ELR (cell line): ENCODE measurements at regions not wholly inside any gene's neighbourhood (a gene's known extent, or its start where the extent isn't known, plus 50 kb on each side); places are given as distances from the start of the nearest gene placed in this dataset.

Experiments
- DNase-seq: peaks from one replicate; pipeline ENCODE4 v3.0.0-alpha.2; 2015; ENCODE audit warnings: low read depth

DNA sequence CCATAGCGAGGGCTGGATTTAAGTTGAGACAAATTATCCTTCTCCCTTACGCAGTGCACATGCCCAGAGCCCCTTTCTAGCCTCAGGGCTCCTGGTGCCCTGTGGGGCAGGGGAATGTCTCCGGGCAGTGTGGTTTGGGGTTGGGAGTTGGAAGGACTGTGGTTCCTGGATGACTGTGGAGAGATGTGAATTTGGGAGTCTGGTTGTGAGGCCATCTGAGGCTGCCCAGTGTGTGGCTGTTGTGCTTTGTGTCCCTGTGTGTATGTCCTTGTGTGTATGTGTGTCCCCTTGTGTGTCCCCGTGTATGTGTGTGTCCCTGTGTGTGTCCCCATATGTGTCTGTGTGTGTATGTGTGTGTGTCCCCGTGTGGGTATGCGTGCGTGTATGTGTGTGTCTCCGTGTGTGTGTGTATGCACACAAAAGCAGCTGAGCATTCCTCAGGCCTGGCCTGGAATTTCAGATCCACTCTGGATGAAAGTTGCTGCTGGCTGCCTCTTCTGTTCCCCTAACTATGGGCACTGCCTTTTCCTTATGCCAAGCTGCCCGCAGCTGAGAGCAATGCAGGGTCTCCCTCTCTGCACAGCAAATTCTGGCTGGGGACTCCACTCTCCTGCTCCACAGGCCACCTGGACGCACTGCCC lies 65.4 kb downstream of the UBIAD1 start:
- no peak for DNase-seq

DNA sequence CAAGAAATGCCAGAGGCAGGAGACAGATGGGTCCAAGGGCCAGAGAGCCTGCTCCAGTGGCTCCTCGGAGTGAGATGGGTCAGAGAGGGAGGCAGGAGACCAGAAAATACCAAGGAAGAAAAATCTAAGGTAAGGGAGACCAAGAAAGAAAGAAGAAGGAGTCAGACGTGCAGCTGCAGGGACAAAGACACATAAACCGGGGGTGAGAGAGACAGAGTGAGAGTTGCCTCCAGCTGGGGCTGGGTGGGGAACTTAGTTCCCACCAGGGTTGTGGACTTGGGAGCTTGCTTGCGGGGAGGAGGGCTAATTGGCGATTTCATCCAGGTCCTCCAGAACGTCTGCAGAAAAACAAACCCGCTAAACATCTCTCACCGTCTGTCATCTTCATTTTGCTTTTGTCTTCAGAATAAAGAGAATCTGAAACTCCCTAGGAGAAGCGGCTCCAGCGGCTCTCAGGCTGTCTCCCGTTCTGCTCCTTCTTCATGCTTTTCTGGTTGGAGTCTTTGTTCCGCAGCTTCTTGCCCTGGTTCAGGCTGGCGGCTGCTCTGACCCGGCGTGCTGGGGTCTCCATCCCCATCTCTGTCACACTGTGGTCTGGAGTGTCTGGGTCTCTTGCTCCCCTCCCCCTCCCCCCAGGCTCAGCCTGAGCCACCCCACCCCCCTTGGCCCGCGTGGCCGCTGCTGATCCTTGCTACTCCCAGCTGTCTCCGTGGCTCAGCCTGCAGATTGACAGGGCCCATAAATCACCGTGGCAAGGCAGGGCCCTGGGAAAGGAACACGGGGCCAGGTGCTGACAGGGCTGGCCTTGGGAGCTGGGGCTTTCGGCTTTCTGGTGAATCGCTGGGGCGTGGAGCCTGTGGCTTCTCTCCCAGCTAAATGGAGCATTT lies 66.6 kb downstream of the UBIAD1 start:
- no peak for DNase-seq

DNA sequence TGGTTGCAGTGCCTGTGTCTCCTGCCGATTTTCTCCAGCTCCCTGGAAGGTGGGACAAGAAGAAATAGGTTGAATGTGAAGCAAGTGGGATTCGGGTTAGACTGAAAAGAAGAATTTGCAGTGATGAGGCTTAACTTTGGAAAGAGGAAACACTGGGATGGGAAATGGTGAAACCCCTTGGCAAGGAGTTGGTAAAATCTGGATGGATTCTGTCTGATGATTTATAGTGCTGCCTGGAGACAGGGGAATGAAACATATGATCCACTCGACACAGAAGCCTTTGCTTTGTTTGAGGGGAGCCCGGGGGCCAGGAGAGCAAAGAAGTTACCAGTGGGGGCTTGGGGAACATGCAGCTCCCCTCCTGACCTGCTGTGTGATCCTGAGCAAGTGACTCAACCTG lies 67.2 kb downstream of the UBIAD1 start:
- no peak for DNase-seq

DNA sequence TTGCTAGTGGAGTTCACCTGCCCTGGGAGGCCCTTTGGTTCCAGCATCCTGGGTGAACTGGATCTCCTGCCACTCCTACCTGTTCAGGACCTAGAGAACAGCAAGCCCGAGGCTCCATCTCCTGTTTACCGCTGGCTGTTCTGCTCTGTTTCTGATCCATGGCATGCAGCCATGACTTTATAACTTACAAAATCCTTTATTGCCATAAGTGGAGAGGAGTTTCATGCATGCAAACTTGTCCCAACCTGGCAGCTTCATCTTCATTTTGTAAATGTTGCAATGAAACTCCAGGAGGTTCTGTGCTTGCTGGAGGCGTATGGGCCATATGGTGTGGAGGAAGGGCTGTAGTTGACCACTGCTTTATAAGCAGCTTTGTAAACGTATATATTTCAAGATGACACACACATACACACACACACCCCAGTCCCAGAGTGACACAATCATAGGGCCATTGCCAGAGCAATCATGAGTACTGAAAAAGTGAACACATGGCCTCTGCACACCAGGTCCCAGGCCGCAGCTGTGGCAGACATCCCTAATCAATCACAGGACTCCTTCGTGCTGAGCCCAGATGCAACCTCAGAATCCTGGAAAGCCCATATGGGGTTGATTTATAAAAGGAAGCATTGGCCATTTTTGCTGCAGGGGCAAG lies 69.0 kb downstream of the UBIAD1 start:
- DNase-seq: no peak

DNA sequence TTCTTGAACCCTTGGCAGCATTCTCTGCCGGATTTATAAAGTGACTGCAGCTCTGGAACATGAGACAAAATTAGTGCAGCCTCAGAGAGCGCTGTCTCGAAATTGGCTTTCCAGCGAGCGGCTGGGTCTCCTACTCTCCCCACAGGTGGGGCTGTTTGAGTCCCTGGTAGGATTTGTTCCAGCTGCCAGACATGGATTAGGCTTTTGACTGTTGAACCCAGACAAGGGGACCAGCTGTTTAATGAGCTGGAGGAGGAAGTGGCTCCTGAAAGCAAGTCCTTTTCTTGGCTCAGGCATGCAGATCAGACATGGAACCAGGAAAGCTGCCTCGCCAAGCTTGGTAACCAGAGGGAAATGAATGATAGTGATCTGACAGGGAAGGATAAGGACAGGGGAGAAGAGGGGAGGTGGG lies 69.6 kb downstream of the UBIAD1 start:
- DNase-seq: no peak

DNA sequence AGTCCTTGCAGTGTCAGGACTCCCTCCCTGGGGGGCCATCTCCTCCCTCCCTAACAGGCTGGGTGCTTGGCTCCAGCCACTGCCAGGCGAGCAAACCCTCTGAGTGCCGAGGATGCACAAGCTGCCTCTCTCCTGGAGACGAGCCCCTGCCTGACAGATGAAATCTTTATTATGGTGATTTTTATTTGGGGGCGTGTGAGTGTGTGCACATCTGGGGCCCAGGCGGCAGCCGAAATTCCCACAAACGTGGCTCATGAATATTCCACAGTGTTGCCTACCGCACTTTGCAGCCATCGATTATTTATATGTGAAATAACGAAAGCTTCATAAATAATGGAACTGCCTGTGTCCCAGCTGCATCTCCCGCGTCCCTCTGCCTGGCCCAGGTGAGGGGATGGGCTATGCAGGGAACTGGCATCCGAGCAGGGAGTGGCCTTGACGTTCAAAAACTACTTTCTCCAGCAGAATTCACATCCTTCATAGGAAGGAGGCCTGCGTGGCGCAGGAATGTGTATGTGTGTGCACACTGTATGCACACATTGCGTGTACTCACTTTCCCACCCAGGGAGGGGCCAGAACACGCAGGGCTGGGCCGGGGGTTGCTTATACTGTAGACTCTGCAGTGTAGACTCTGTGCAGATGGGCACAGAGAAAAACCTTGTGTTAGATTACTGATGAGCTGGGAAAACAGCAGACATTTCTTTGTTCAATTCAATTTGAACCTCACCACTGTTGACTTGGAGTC lies 73.1 kb downstream of the UBIAD1 start:
- DNase-seq: no peak

DNA sequence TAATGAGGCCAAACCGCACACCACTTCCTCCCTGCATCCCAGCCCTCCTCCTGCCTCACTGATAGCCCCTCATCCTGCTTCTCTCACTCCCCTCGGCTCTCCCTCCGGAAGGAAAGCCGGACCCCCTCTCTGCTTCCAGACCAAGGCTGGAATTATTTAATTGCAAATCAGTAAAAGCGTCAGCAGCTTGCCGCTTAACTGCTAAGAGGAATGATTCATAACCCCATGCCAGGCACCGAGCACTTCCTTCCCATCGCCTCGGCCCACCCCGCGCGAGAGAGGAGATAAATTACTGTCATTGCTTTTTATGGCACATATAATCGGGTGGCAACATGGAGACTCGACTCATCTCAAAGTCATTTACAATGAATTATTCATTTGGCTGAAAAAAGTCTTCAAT lies 77.3 kb downstream of the UBIAD1 start:
- DNase-seq: no peak

DNA sequence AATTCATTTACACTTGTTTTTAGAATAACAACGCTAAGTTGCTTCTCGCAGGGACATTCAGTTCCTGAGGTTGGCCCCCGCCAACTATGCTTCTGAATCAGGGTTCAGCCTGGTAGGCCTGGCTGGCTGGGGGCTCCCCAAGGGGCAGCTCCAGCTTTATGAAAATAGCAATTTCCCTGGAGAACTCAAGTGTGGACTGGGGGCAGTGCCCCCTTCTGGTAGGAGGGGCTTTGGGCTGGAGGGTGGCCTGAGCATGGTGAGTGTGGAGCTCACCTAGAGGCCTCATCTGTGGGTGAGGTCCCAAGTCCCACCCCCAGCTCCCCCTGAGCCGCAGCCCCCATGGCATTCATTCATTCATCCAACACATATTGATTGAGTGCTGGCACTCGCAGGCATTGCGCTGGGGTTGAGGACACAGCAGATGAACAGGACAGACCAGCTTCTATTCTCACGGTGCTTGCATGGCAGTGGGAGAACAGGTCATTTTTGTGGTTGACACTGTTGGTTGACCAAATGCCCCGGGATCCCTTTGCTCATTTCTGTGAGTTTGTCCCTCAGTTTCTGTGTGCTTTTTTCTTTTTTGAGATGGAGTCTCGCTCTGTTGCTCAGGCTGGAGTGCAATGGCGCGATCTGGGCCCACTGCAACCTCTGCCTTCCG lies 79.2 kb downstream of the UBIAD1 start:
- no peak for DNase-seq

DNA sequence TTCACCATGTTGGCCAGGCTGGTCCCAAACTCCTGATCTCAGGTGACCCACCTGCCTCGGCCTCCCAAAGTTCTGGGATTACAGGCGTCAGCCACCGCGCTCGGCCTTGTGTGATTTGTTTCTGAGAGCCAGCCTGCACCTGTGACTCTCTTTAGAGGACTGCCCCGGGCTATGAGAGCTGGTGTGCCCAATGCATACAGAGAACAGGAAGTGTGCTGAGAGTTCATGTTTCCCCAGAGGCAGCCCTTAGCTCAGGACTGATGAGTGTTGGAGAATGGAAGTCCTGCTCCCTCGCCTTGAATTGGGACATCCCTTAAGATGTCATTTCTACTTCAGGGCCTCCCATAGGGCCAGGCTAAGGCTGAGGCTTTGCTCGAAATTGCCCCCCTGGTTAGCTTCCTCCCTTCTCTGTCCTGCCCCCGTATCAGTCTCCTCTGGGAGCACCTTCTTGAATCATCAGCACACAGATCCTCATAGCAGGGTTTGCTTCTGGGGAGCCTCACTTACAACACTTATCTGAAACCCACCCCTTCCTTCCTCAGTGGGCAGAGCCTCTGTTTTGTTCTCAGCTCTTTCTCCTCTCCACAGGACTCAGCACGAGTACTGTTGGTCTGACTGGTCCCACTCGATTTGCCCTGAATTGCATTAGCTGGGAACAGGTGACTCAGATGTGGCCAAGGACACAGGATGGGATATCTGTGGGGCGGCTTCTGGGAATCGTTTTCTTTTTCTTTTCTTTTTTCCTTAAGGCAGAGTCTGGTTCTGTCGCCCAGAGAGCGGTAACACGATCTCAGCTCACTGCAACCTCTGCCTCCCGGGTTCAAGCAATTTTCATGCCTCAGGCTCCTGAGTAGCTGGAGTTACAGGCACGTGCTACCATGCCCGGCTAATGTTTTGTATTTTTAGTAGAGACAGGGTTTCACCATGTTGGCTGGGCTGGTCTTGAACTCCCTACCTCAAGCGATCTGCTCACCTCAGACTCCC lies 80.1 kb downstream of the UBIAD1 start:
- no peak for DNase-seq

DNA sequence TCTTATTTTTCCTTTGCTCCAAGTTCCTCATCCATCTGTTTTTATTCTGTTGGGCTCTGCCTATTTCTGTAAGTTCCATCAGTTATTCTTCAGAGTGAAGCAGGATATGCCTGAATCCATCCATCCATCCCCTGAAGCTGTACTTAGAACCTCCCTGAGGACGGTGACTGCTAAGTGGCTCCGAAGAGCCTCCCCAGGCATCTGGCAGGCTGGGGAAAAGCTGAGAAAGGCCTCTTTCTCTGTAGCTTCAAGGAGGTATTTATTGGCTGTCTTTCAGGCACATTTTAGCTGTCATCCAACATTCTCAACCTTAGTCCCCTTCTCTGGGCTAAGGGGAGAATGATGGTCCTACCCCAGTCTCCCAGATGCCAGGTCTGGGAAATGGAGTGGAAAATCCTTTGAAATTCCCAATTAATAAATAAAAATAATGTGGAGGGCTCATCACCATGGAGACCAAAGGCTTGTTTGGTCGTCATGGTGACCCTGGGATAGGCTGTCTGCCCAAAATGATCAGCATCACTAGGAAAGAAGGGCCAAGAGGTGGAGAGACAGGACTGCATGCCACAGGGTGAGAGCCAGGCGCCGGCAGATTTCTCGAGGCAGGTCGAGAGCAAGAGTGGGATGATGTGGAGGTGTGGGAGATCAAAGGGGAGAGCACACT lies 82.0 kb downstream of the UBIAD1 start:
- DNase-seq: no peak

DNA sequence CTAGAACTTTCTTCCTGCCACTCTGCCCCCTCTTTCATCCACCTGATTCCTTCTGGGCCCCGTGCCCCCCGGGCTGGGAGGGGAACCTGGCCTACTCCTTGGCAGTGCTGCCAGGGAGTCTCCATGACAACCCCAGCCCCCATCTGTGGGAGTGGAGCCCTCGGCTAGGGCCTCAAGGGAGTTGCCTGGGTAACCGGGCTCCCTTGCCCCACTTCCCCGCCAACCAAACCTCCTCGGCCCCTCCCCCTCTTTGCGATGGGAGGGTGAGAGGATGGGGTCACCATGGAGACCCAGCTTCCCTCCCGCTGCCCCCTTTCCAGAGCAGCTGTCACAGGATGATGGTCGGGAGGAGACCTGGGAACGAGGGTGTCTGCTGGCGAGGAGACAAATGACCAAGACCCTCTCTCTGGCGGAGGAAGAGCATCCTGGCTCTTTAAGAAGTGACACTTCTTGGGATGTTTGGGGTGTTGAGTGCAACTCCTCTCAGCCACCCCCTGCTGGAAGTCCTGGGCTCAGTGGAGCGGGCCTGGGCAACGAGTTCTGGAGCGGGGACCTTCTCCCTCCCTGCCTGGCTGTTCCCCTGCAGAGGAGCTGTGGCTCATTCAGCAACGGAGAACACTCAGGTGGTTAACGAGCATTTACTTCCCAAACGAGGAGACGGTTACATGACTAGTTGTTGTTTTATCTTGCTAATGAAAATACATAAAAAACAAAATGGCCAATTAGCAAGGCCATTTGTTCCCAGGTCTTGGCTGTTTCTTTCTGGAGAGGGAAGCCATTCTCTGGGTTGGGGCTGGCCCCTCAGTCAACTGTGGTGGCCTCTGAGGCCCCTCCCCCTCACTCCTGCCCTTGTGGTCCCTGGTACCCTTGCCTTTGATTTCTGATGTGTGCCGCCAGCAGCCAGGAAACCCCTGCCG lies 82.8 kb downstream of the UBIAD1 start:
- no peak for DNase-seq

DNA sequence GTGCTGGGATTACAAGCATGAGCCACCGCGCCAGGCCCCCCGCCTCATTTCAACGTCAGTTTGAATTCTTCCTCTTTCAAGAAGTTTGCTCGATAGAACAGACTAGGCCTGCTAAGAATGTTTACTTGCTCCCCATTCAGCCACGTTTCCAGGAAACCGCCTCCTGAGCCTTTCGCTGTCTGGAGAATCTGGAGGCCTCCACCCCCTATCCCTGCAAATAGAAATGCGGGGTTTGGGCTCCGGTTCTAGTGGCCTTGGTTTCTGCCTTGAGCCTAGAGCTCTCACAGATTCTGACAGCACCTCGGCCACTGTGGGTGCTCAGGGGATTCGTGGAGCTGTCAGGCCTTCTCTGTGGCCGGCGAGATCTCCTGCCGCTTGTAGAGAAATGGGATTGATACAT lies 84.3 kb downstream of the UBIAD1 start:
- DNase-seq: no peak

DNA sequence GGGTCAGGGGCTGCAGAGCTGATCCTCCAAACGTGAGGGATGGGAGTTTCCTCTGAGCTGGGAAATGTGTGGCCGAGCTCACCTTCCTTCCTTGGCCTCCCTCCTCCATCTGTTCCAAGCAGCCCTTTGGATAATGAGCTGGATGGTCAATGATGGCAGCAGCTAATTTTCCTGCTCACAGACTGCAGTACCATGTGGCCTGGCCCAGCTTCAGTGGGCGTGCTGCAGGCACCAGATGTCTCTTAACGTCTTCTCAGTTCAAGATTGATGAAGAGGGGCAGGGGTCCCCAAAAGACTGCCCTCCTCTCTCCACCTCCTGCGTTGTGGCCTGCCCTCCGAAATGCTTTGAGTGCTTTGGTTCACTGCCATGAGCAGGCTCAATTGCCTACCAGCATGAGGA lies 86.0 kb downstream of the UBIAD1 start:
- no peak for DNase-seq

DNA sequence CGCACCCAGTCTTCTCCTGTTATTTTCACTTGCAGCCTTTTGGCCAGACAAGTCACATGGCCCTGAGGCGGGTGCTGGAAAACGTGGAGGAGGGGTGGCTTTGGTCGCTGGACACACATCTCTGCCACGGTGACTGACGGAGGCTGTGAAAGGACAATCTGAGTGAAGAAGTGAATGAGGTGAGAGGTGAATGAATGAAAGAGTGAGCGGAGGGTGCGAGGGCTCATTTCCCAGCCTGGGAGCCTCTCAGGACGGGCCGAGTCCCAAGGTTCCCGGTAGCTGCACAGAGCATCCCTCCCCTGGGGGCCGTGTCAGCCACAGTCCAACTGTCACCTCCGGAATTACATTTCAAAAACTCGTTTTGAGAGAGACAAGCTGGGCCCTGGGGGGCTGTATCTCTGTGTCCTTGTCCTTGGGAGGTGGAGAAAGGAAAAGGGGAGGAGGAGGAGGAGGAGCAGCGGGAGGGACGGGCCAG lies 89.6 kb downstream of the UBIAD1 start:
- no peak for DNase-seq

DNA sequence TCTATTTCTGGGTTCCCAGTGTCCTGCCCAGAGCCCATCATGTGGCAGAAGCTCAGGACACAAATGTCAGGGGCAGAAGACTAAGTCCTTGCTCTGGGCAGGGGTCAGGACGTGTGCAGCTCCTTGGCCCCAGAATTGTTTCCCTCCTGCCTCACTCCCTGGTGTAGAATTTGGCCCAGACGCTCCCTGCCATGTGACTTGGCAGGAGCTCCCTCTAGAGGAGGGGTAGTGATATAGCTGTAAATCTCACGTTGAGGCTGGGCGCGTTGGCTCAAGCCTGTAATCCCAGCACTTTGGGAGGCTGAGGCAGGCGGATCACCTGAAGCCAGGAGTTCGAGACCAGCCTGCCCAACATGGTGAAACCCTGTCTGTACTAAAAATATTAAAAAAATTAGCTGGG lies 91.2 kb downstream of the UBIAD1 start:
- no peak for DNase-seq

DNA sequence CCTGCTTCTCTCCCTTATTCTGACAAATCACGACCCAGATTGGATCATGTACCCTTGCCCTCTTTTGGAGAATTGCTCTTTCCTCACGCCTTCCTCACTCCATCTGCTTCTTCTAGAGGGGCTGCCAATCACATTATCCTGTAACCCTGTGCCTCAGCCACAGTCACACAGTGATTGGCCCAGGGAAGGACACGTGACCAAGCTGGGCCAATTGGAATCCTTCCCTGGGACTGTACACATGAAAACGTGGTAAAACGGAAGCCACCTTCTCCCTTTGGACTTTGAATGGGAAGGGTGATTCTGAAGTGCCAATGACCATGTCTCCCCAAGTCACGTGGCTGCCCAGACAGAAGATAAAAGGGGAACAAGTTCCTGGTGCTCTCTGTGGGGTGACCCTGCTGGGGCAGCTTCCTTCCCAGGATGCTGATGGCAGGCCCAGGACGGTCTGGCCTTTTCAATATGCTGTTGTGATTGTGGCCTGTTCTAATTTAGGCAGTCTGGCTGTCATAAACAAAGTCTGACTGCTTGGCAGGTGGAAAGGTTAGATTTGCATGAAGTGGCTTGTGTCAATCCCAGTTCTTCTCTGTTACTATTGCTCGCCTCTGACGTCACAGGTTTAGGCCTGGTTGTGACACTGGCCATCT lies 92.9 kb downstream of the UBIAD1 start:
- DNase-seq: no peak

DNA sequence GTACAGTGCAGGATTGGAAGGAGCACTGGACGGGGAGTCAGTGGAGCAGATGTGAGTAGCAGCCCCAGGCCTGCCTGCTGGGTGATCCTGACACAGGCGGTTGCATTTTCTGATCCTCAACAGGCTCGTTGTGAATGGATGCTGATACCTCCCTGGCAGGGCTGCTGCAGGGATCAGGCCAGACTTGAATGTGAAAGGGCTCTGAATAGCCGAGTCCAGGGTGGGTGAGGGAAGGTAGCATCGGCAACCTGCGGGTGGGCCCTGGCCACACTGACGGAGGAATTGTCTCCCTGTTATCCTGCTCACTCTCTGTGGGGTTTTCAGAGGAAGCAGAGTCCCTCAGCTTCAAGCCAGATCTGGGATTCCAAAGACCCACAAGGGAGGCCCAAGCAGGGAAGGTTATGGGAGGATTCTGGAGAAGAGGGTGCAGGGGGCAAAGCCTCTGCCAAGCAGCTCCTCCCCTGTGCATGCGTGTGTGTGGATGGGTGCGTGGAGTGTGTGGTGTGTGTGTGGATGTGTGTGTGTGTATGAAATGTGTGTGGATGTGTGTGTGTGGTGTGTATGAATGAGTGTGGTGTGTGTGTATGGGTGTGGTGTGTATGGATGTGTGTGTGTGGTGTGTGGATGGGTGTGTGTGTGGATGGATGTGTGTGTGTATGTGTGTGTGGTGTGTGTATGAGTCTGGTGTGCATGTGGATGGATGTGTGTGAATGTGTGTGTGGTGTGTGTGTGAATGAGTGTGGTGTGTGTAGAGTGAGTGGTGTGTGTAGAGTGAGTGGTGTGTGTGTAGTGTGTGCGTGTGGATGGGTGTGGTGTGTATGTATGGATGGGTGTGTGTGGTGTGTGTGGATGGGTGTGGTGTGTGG lies 100.3 kb downstream of the UBIAD1 start:
- DNase-seq: no peak
